Testis (tissue), 2 donors: ENCODE measurements at regions not wholly inside any gene's neighbourhood (a gene's known extent, or its start where the extent isn't known, plus 50 kb on each side); places are given as distances from the start of the nearest gene placed in this dataset.

ENCODE experiments used
- CTCF ChIP-seq, 3 experiments: fragments of 450-650 bp in 2 of 3; fragments of 200-600 bp in 1 of 3; sonication (generic) in 1 of 3; IDR thresholded peaks; one replicate each; pipeline ENCODE4 v1.5.1; 2016 to 2019; ENCODE audit warnings: antibody characterized with exemption in 3 of 3, mild to moderate bottlenecking in 2 of 3, moderate library complexity in 1 of 3
- POLR2A ChIP-seq: fragments of 450-650 bp; IDR thresholded peaks from one replicate; pipeline ENCODE4 v1.6.1; 2017; ENCODE audit warnings: antibody characterized with exemption, mild to moderate bottlenecking, moderate library complexity

GRCh38 chr20:48478370-48478769 lies 349.4 kb downstream of the PREX1 start:
- no peak for TF ChIP-seq CTCF (IDR thresholded peaks at IDR 0.05)
- TF ChIP-seq POLR2A, result no peak
